HG02885 (cell line): ENCODE measurements at regions not wholly inside any gene's neighbourhood (a gene's known extent, or its start where the extent isn't known, plus 50 kb on each side); places are given as distances from the start of the nearest gene placed in this dataset.
"Not testable (repeated sequence)": the region's sequence is repeated elsewhere in the genome, so short reads cannot be mapped to it uniquely, and the experiment has no call there.

Experiments
- ATAC-seq: cut with Tn5 transposase; IDR thresholded peaks from one replicate; pipeline ENCODE4 v1.9.1; 2021; ENCODE audit warnings: mild to moderate bottlenecking; ENCODE audit not compliant: unreplicated experiment, poor library complexity

DNA sequence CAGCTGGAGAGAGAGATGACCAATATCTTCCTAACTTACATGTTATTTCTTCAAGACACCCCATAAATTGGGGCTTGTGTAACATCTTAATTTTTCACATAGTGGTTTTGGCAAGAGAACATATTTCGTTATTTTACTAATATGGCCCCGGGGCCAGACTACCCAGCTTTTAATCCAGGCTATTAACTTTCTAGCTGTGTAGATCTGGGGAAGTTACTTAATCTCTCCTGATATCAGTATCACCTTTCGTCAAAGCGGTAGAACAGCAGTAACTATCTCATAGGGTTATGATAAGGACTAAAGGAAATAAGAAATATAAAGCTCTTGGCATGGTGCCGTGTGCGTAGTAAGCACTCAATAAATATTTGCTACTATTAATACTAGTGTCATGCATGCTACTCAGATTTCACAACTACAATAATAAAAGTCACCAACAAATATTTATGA lies 71.6 kb upstream of the LYZL1 start:
- no peak for ATAC-seq

- ATAC-seq = no peak
Observed at GRCh38 chr10:29223326-29223725, 65.5 kb upstream of the LYZL1 start.

DNA sequence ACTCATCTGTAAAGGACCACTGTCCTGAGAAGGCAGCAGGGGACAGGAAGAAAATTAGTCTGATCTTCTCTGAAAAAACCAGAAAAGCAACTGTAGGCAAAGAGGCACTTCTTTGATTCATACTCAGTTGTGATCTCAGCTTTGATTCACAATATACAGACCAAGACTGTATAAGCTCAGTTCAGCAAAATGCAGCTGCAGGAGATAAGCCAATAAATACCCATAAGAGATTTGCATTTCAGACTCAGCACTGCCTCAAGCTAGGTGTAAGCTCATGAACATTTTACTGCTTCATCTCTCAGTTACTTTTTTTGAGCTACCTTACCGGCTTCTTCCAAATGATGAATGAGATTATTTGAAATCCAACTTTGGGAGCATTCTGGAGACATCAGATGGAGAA lies 64.2 kb upstream of the LYZL1 start:
- ATAC-seq = no peak

DNA sequence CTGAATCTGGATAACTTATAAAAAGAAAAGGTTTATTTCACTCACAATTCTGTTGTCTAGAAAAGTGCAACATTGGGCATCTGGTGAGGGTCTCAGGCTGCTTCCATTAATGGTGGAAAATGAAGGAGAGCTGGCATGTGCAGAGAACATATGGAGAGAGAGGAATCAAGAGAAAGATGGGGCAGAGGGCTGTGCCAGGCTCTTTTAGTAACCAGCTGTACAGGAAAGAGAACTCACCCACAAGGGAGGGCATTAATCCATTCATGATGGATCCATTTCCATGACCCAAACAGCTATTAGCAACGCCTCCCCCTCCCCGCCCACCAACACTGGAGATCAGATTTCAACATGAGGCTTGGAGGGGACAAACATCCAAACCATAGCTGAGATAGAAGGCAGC lies 61.7 kb upstream of the LYZL1 start:
- no peak for ATAC-seq

- no peak for ATAC-seq
Observed at GRCh38 chr10:29228562-29228961, 60.3 kb upstream of the LYZL1 start.

DNA sequence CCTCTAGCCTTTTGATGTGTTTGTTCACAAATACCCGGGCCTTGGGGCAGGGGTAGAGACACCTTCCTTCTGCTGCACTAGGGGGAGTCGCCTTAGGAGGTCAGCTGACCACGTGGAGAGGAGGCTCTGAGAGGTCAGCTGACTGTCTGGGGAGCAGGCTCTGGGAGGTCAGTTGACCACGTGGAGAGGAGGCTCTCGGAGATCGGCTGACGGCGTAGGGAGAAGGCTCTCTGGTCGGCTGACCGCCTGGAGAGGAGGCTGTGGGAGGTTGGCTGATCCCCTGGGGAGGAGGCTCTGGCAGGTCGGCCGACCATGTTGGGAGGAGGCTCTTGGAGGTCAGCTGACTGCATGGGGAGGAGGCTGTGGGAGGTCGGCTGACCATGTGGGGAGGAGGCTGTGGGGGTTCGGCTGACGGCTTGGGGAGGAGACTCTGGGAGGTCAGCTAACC lies 59.6 kb upstream of the LYZL1 start:
- ATAC-seq = no peak

DNA sequence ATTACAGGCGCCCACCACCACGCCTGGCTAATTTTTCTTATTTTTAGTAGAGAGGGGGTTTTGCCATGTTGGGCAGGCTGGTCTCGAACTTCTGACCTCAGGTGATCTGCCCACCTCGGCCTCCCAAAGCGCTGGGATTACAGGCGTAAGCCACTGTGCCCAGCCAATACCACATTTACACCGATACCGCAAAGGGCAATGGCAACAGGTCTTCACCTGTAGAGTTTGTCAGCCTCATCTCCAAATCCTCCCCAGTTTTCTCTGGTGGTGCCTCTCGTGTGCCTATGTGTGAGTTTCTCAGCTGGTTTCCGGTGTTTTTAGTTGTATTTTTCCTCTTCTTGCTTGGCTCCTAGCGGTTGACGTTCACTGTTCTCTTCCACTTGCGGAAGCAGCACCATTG lies 52.0 kb upstream of the LYZL1 start:
- not testable (repeated sequence) for ATAC-seq

- no peak for ATAC-seq
Observed at GRCh38 chr10:29237786-29238185, 51.1 kb upstream of the LYZL1 start.

DNA sequence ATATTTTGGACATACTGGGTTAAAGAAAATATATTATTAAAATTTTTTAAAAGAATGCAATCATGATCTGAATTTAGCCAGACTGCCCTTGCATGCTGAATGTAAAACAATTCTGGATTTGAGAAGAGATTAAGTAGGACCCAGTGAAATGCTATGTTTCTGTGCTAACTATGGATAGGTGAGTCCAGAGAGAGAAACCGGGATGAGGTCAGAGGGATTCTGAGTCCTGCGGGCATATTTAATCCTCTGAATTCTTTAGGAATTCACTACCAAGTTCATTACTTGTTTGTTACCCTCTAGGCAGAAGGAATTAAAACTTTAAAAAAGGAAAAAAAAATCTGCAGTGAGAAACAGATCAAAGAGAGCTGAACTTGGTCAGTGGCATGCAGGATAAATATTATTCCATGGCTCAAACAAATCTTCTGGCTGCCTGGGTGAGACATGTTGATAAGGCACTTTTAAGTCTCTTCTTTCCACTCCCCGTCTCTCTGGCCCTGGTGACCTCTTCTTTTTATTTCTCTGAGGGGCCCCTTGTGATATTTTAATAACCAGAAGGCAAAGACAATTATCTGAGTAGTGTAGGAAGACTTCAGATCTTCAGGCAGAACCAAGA lies 50.2 kb upstream of the LYZL1 start:
- no peak for ATAC-seq
